Aorta (tissue), 5 donors: ENCODE measurements at regions not wholly inside any gene's neighbourhood (a gene's known extent, or its start where the extent isn't known, plus 50 kb on each side); places are given as distances from the start of the nearest gene placed in this dataset.
A peak's percentile ranks its signal among the peaks of the same experiment; 100 is the strongest.

Source experiments
- ATAC-seq: fragments of 200-7000 bp; cut with Tn5 transposase; one replicate; pipeline ENCODE4 v1.9.1; 2022; ENCODE audit warnings: moderate library complexity; ENCODE audit not compliant: low FRiP score
- DNase-seq, 2 donors: peaks; one replicate each; pipeline ENCODE4 v3.0.0-alpha.2; 2020
- H3K27ac ChIP-seq, 2 donors: one replicate each; pipeline ENCODE4 v1.5.1; 2013; ENCODE audit warnings: low read length in 2 of 2, mild to moderate bottlenecking in 2 of 2, moderate library complexity in 2 of 2, control low read depth in 1 of 2, inconsistent platforms in 1 of 2, low read depth in 1 of 2
- H3K27me3 ChIP-seq, 2 donors: one replicate each; pipeline ENCODE4 v1.6.1; 2013; ENCODE audit warnings: control low read depth in 1 of 2, low read length in 1 of 2, mild to moderate bottlenecking in 1 of 2, moderate library complexity in 1 of 2; ENCODE audit not compliant: insufficient read depth in 2 of 2, control insufficient read depth in 1 of 2
- H3K36me3 ChIP-seq, 2 donors: one replicate each; pipeline ENCODE4 v1.6.1; 2013; ENCODE audit warnings: control low read depth in 1 of 2, low read length in 1 of 2, mild to moderate bottlenecking in 1 of 2; ENCODE audit not compliant: insufficient read depth in 2 of 2, control insufficient read depth in 1 of 2
- H3K4me1 ChIP-seq, 2 donors: one replicate each; pipeline ENCODE4 v1.6.1; 2013; ENCODE audit warnings: low read length in 2 of 2, control low read depth in 1 of 2, mild to moderate bottlenecking in 1 of 2, moderate library complexity in 1 of 2; ENCODE audit not compliant: insufficient read depth in 2 of 2, control insufficient read depth in 1 of 2
- H3K4me3 ChIP-seq, 2 donors: one replicate each; pipeline ENCODE4 v1.5.1; 2013; ENCODE audit warnings: low read length in 2 of 2, control low read depth in 1 of 2, mild to moderate bottlenecking in 1 of 2
- H3K9me3 ChIP-seq: one replicate; pipeline ENCODE4 v1.6.1; 2013; ENCODE audit warnings: mild to moderate bottlenecking, low read length; ENCODE audit not compliant: control insufficient read depth
- whole genome bisulfite sequencing, 2 donors: extraction: QIAGEN DNeasy Blood & Tissue Kit; methylation state at CpG; one replicate each; pipeline ENCODE4 v1.1.7; 2013; 5-methylcytosine and 5-hydroxymethylcytosine counted together
- intact Hi-C, 2 donors: fragments of 100-400 bp; cut with DNase I; formaldehyde crosslinking; loops; one replicate each; pipeline versions ENCODE4 v1.14.2 to v1.15.0; 2022
- donor health status: healthy with polysubstance abuse.
- donor health status: Bipolar disorder and iron deficiency.
- donor health status: DM: no; HTN: no; CAD: no.
- donor health status: DM: no; HTN: no; CAD: no.
- donor health status: DM: yes; HTN: yes; CAD: no.

DNA sequence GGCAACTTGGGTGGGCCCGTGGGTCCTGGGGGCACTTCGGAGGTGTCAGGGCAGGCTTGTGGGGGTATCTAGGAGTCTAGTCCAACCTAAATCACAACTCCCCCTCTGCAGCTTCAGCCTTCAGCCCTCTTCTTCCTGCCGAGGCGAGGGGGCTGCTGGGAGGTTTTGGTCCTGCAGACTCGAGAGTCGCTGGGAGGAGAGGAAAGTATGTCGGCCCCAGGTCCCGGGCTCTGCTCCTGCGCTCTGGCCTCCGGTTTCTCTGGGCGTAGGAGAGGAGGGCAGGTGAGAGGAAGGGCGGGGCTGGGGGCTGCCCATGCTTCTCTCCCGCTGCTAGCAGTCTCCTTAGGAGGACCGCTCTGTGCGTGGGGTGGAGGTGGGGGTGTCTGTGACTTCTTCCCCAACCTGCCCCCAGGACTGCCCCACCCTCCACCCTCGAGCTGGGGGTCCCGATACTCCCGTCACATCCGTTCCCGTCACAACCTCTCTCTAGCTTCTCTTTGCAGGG lies 139.8 kb upstream of the COL5A1 start:
- WGBS, 2 donors: 51 to 58% methylated on average over 19 to 20 of the region's 20 CpGs
- Histone ChIP-seq H3K27ac (no peak overlapping the region), H3K4me1 (no peaks in the 10 kb centered on the region), H3K4me3 (no peak overlapping the region), H3K27me3 (no peaks in the 10 kb centered on the region), H3K9me3 (no peaks in the 10 kb centered on the region), H3K36me3 (no peaks in the 10 kb centered on the region)
- intact Hi-C loops: no loop called here
- ATAC-seq (peak; percentile 15), DNase-seq (peak; percentile 41 to 75)

GRCh38 chr9:134502266-134502791 lies 139.3 kb upstream of the COL5A1 start:
- ATAC-seq (peak; percentile 47), DNase-seq (peak in 1 of 2 donors; percentile 54)
- intact Hi-C loops: no loop called here
- H3K27me3 ChIP-seq: no peaks in the 10 kb centered on the region
- no peak overlapping the region for H3K4me3 ChIP-seq
- no peaks in the 10 kb centered on the region for H3K36me3 ChIP-seq
- no peak overlapping the region for H3K27ac ChIP-seq
- no peaks in the 10 kb centered on the region for H3K4me1 ChIP-seq
- WGBS, 2 donors: 87 to 88% methylated on average over 11 to 15 of the region's 15 CpGs
- no peaks in the 10 kb centered on the region for H3K9me3 ChIP-seq

GRCh38 chr9:134502809-134503211 lies 138.8 kb upstream of the COL5A1 start:
- H3K4me3 ChIP-seq: no peak overlapping the region
- 61 to 67% methylated on average over 15 of the region's 15 CpGs for WGBS, 2 donors
- H3K36me3 ChIP-seq: no peaks in the 10 kb centered on the region
- H3K27me3 ChIP-seq: no peaks in the 10 kb centered on the region
- ATAC-seq (peak; percentile 92), DNase-seq (peak; percentile 86)
- no peaks in the 10 kb centered on the region for H3K4me1 ChIP-seq
- H3K9me3 ChIP-seq: no peaks in the 10 kb centered on the region
- intact Hi-C loops: no loop called here
- no peak overlapping the region for H3K27ac ChIP-seq

- Histone ChIP-seq H3K27ac (no peak overlapping the region), H3K9me3 (no peaks in the 10 kb centered on the region), H3K4me3 (no peak overlapping the region), H3K27me3 (no peaks in the 10 kb centered on the region), H3K4me1 (no peaks in the 10 kb centered on the region), H3K36me3 (no peaks in the 10 kb centered on the region)
- WGBS, 2 donors: 88 to 94% methylated on average over 9 of the region's 9 CpGs
- intact Hi-C loops: no loop called here
- ATAC-seq: no peak
- peak; percentile 41 to 57 for DNase-seq
Measured at GRCh38 chr9:134503301-134504105, 138.1 kb upstream of the COL5A1 start.

- H3K9me3 ChIP-seq: no peaks in the 10 kb centered on the region
- no peak overlapping the region for H3K27ac ChIP-seq
- H3K27me3 ChIP-seq: no peaks in the 10 kb centered on the region
- DNase-seq (peak in 1 of 2 donors; percentile 19), ATAC-seq (no peak)
- no peaks in the 10 kb centered on the region for H3K4me1 ChIP-seq
- H3K4me3 ChIP-seq: no peak overlapping the region
- H3K36me3 ChIP-seq: no peaks in the 10 kb centered on the region
- intact Hi-C loops: no loop called here
- WGBS, 2 donors: 95 to 96% methylated on average over 7 of the region's 7 CpGs
Measured at GRCh38 chr9:134504106-134504385, 137.6 kb upstream of the COL5A1 start.

GRCh38 chr9:134505032-134505431 lies 136.6 kb upstream of the COL5A1 start:
- no peak for ATAC-seq
- Histone ChIP-seq H3K9me3 (no peaks in the 10 kb centered on the region), H3K4me1 (no peaks in the 10 kb centered on the region), H3K36me3 (no peaks in the 10 kb centered on the region), H3K27me3 (no peaks in the 10 kb centered on the region), H3K27ac (no peak overlapping the region), H3K4me3 (no peak overlapping the region)
- 78 to 85% methylated on average over 11 of the region's 11 CpGs for WGBS, 2 donors
- intact Hi-C loops: no loop called here
- peak; percentile 28 to 40 for DNase-seq

- no peaks in the 10 kb centered on the region for H3K36me3 ChIP-seq
- H3K4me3 ChIP-seq: no peak overlapping the region
- no peaks in the 10 kb centered on the region for H3K9me3 ChIP-seq
- DNase-seq: no peak
- WGBS, 2 donors: 83 to 86% methylated on average over 3 of the region's 3 CpGs
- H3K27me3 ChIP-seq: no peaks in the 10 kb centered on the region
- ATAC-seq: no peak
- H3K4me1 ChIP-seq: no peaks in the 10 kb centered on the region
- H3K27ac ChIP-seq: no peak overlapping the region
- intact Hi-C loops: no loop called here
Measured at GRCh38 chr9:134509281-134509680, 132.3 kb upstream of the COL5A1 start.

- ATAC-seq: no peak
- no peaks in the 10 kb centered on the region for H3K4me1 ChIP-seq
- 96 to 100% methylated on average over 2 of the region's 2 CpGs for WGBS, 2 donors
- no peak overlapping the region for H3K4me3 ChIP-seq
- H3K27me3 ChIP-seq: no peaks in the 10 kb centered on the region
- no peak for DNase-seq
- intact Hi-C loops: no loop called here
- H3K9me3 ChIP-seq: no peaks in the 10 kb centered on the region
- H3K27ac ChIP-seq: no peak overlapping the region
- no peaks in the 10 kb centered on the region for H3K36me3 ChIP-seq
Measured at GRCh38 chr9:134509817-134510216, 131.8 kb upstream of the COL5A1 start.

DNA sequence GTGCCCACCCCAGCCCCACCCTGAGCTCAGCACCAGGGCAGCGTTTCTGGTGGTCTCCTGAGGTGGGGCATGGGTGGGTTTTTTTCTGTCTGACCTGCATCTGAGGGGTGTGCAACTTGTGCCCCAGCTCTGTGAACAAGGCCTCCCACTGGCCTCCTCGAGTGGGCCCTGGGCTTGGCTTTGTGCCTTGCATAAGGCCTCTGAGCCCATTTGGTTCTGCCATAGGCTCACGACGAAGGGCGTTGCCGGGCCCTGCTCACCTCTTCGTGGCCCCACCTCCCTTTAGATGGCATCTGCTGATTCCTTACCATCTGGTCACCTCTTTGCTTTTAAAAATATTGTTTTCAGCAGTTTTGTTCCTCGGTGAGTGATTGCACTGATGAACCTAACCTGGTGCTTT lies 127.1 kb upstream of the COL5A1 start:
- H3K4me3 ChIP-seq: no peak overlapping the region
- no peaks in the 10 kb centered on the region for H3K9me3 ChIP-seq
- H3K27ac ChIP-seq: no peak overlapping the region
- no peaks in the 10 kb centered on the region for H3K27me3 ChIP-seq
- no peaks in the 10 kb centered on the region for H3K36me3 ChIP-seq
- DNase-seq (no peak), ATAC-seq (no peak)
- H3K4me1 ChIP-seq: no peaks in the 10 kb centered on the region
- WGBS, 2 donors: 93% methylated on average over 8 of the region's 8 CpGs
- intact Hi-C loops: no loop called here
